Hypothalamus (tissue), 51 donors: ENCODE measurements at regions not wholly inside any gene's neighbourhood (a gene's known extent, or its start where the extent isn't known, plus 50 kb on each side); places are given as distances from the start of the nearest gene placed in this dataset.
"Not testable (repeated sequence)": the region's sequence is repeated elsewhere in the genome, so short reads cannot be mapped to it uniquely, and the experiment has no call there.

Source experiments
- DNase-seq, 51 donors: peaks; one replicate each; lab custom pipeline; 2025; lab: John Stamatoyannopoulos, UW

DNA sequence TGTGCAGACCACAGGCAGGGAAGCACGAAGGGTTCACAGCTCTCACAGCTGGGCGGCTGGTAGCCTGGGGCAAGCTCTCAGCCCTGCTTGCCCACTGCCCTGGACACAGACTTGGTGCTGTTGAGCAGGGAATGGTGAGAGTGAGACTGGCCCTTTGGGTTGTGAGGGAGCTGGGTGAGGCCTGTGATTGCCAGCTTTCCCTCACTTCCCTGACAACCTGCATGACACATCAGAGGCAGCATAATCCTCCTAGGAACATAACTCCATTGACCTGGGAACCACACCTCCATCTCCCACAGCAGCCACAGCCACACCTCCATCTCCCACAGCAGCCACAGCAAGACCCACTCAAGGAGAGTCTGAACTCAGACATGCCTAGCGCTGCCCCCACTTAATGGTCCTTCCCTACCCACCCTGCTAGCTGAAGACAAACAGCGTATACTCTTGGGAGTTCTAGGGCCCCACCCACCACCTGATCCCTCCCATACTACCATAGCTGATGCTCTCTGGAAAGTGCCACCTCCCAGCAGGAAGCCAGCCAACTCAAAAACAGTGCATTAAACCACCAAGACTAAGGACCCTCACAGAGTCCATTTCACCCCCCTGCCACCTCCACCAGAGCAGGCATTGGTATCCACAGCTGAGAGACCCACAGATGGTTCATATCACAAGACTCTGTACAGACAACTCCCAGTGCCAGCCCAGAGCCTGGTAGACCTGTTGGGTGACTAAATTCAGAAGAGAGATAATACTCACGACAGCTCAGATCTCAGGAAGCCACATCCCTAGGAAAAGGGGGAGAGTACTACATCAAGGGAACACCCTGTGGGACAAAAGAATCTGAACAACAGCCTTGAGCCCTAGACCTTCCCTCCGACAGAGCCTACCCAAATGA lies 60.2 kb upstream of the PRSS3 start:
- DNase-seq = not testable (repeated sequence)

GRCh38 chr9:33737811-33738606 lies 57.4 kb upstream of the PRSS3 start:
- no peak for DNase-seq

DNA sequence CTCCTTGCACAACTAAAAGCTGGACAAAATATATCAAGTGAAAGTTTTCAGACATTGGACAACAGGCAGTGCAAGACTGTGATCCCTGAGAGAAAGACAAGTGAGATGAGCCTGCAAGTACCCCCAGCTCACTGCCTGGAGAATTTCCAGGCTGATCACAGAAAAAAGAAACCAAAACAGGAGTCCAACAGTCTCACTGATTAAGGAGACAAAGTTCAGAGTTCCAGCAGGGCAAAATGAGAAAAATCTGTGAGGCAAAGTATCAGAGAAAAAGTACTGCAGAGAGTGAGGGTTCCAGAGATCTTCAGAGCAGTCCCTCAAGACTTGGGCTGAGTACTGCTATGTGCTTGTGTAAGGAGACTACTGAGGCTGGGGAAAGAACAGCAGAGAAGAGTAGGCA lies 56.0 kb upstream of the PRSS3 start:
- no peak for DNase-seq

DNA sequence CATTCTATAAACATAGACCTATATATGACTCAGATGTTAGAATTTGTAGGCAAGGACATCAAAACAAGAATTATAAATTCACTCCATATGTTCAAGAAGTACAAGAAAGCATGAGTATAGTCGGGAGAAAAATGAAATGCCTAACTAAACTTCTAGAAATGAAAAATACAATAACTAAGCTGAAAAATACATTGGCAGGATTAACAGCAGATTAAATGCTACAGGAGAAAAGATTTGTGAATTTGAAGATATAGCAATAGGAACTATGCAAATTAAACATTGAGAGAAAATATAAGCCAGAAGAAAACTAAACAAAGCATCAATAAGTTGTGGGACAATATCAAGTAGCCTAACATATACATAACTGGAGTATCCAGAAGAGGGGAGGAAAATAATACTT lies 55.3 kb upstream of the PRSS3 start:
- DNase-seq = no peak

DNA sequence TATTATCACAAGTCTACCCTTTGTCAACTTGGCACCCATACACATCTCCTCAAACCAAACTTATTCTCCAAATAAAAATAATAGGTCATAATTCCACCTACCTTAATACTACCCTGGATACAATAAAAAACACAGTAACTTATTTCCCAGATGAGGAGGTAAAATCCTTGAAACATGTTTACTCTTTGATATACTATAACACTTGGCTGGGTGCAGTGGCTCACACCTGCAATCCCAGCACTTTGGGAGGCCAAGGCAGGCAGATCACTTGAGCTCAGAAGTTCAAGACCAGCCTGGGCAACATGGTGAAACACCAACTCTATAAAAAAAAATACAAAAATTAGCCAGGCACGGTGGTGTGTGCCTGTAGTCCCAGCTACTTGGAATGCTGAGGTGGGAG lies 54.4 kb upstream of the PRSS3 start:
- not testable (repeated sequence) for DNase-seq

DNA sequence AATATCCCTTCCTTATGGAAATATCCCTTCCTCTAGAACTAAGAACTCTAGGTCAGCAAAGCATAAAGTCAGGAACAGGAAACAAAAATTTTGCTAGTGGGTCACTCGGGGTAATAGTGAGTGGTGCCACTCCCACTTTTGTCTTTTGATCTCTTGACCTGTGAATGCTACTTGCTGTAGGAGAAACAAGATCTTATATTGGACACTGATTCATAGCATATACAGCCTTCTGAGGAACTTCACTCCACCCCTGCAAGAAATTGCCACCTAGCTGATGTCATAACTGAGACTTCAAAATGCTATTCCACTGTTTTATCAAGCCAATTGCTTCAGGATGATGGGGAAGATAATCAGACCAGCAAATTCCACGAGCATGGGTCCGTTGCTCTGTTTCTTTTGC lies 53.3 kb upstream of the PRSS3 start:
- no peak for DNase-seq

DNA sequence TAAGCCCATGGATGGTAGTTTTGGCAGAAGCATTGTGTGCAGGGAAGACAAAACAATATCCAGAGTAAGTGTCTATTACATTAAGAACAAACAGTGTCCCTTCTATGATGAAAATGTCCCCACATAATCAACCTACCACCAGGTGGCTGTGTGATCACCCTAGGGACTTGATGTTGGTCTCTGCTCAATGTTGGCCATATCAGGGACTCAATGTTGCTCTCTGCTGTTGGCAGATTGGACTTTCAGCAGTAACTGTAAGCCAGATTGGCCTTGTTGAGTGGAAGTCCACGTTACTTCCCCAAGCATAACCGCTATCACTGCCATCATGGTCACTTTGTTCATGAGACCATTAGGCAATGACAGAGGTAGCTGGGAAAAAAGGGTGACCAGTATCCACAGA lies 52.8 kb upstream of the PRSS3 start:
- DNase-seq = no peak
